ENCODE measurements at regions not wholly inside any gene's neighbourhood (a gene's known extent, or its start where the extent isn't known, plus 50 kb on each side); places are given as distances from the start of the nearest gene placed in this dataset.

- DNase-seq, result no peak
Observed at GRCh38 chr7:46522354-46522906, 601.4 kb upstream of the IGFBP3 start.

GRCh38 chr7:46518713-46519112, 597.6 kb upstream of the IGFBP3 start:
- DNase-seq, result no peak

DNA sequence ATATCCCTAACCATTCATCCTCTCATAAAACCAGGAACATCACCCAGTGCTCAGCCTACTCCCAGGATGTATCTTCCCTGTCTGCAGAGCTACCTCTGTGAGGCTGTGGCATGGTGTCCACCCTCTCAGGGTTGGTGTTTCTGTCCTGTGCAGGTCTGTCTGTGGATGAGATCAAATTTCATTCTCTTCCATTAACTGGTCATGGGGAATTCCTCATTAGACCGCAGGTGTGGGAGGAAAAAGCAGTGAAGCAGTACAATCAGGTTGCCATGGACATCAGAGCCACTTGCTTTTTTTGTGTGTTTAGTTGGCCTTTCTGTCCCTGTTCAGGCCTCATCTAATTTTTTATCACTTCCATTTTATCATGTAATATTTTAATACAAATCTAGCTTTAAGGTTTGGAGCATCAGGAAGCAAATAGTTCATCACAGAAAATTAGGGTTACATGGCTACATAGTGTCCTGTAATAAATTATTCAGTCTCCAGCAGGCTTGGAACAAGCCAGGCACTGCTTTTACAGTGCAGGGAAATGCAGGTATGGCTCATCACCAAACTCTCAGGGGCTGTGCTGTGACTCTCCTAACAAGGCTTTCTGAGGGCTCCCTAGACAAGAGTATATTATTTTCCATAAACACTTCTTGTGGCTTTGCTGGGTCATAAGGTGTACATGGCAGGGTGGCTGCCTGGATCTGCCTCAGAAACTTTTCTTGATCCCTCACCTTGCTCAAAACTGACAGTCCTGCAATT, 594.9 kb upstream of the IGFBP3 start:
- DNase-seq, result no peak

GRCh38 chr7:46513447-46513848, 592.4 kb upstream of the IGFBP3 start:
- no peak for DNase-seq

GRCh38 chr7:46512891-46513413, 591.9 kb upstream of the IGFBP3 start:
- DNase-seq, result no peak

DNA sequence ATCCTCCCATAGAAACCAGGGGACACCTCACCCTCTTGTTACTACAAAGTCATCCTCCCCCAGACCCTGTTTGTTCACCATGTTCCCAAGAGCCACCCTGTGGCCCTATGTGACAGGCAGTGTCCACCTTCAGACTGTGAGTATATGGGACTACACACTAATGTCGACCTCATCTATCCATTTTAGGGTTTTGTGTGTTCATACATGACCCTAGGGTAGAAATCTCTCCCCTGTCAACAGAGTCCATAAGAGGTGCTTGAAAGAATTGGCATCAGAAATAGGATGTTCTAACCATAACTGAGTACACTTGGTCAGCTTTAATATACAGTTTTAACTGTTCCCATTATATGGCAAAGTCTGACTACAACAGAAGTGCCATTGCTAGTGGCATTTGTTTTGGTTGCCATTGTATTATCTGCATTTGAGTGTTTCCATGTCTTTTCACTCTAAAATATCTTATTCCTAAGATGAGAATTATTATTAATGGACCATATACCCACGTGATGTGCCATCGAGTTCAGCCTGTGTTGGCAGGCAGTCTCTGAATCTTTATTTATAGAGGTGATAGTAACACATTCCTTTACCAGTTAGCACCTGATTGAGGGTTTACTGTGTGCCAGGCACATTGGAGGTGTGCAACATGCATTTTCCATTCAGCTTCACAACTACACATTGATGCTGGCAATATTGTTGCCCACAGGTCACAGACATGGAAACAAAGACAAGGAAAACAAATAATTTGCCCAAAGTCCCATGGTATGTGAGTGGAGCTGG, 590.6 kb upstream of the IGFBP3 start:
- DNase-seq, result no peak

- DNase-seq, result no peak
Observed at GRCh38 chr7:46508583-46508982, 587.5 kb upstream of the IGFBP3 start.

DNA sequence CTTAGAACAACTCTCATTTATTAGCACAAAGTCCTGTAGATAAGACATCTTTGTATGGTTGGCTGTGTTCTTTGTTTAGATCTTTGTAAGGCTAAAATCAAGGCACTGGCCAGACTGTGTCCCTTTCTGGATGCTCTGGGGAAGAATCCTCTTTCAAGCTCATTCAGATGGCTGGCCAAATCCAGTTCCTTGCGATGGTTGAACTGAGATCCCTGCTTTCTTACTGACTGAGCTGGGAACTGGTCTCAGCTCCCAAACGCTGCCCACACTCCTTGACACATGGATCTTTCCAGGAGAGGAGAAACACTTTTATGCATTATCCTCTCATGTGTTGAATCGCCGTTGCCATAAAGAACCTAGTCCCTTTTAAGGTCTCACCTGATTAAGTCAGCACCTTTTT, 586.5 kb upstream of the IGFBP3 start:
- no peak for DNase-seq

GRCh38 chr7:46494441-46494840, 573.4 kb upstream of the IGFBP3 start:
- no peak for DNase-seq

DNA sequence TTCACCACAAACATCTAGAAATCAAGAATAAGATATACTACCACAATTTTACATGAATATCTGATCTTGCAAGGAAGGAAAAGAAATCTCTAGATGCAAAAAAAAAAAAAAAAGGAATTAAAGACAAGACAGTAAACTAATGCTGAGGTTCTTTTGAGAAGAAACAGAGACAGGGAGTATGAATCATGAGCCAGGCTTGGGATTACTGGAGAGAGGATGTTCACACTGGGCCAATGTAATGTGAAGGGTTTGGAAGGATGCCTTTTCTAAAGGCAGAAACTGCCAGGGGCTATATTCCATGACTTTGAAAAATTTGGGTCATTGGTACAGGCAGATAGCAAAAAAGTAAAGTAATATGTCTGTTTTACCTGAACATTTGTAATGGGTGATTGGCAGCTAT, 573.0 kb upstream of the IGFBP3 start:
- DNase-seq, result no peak

DNA sequence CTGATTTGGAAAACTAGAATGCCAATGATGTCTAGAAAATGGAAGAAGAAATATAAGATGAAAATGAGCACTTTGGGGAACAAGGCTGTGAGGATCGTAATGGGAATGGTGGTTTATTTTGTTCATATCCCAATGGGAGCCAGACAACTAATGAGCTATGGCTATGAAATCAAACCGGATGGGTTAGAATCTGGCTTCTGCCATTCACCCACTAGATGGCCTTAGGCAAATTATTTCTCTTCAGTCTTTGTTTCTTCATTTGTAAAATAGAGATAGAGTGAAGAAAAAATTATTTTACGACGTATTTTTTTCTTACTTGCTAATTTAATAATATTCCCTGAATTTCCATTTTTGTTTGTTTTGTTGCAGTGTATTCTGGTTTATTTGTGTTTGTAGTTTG, 572.1 kb upstream of the IGFBP3 start:
- DNase-seq, result no peak

GRCh38 chr7:46492466-46492865, 571.4 kb upstream of the IGFBP3 start:
- DNase-seq, result no peak

DNA sequence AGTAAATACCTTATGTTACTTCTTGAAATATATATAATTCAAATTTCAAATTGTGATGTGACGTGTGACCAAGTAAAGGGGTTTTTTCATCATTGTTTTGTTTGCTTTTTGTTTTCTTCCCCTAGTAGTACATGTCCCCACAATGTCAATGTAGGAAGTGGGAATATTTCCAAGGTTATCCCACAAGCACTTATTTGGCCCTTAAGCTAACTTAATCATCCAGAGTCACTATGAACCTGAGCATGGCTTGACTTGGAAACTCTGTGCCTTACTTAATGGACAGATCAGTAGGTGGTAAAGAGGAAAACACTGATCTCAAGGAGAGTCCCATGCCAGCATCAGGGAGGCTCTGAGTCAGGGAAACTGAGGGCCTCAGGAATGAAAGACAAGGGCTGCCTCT, 569.3 kb upstream of the IGFBP3 start:
- no peak for DNase-seq

DNA sequence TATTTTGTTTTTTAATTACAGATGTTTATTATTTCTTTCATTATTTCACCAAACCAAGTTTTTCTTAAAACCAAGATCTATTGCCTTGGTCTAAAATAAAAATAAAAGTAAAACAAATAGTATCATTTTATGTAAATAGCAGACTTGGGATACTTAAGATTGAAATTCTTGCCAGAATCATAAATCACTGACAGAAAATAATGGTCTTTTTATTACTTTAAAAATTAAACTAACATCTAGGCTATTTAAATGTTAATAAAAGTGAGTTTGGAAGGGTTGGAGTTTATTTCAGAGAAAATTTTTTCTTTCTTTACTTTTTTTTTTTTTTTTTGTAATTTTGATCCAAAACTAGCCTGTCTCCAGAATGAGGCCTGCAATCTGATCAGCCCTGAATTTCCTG, 568.0 kb upstream of the IGFBP3 start:
- DNase-seq, result no peak

DNA sequence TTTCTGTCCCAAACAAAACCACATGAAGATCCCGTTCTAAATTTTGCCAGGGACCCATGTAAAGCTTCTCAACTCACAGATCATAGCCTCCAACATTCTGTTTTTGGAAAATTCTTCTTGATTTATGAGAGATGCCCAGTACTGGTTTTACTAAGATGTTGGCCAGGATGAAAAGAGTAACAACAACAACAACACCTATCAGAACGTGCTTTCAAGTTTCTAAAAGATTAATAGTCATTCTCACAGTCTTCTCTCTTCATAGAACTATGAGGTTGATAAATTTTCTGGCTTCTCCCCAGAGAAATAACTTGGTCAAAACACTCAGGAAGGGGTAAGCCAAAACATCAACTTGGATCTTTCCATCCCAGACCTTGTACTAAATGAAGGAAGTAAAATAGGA, 567.5 kb upstream of the IGFBP3 start:
- DNase-seq, result no peak

DNA sequence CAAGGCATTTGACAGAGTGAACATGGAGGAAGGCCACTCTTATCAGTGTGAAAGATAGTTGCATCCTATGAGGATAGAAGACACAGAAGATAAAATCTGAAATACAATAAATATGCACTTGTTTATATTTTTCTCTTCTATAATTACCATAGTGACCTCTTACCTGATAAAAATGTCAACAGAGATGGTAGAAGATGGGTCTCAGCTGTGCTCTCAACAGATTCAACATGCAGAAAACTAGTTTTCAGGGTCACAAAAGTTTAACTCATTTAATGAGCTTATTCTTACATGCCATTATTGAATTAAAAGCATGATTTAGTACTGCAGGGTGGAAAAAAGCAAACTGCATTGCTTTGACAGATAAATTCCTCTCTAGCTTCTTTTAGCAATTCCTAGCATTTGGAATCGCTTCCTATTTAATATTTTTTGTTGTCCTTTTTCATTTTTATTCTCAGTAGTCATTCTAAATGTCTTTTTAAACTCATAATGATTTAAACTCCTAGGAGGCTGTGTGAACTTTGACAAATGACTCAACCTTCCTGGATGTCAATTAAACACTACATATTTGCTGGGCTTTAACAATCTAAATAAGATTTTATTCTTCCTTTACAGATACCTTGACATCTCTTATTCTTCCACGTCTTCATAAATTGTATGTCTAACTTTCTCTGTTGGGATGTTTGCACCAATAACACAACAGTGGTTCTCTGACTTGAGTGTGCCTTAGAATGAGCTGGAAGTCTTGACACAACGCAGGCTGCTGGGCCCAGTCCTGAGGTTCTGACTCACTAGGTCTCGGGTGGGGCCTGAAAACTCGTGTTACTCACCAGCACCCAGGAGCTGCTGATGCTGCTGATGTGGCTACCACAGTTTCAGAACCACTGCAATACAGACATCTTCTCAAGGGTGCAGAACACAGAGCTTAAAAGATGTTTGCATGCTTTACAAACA, 565.5 kb upstream of the IGFBP3 start:
- DNase-seq, result no peak

- DNase-seq, result no peak
Observed at GRCh38 chr7:46485481-46486065, 564.5 kb upstream of the IGFBP3 start.

GRCh38 chr7:46484906-46485305, 563.8 kb upstream of the IGFBP3 start:
- DNase-seq, result no peak

DNA sequence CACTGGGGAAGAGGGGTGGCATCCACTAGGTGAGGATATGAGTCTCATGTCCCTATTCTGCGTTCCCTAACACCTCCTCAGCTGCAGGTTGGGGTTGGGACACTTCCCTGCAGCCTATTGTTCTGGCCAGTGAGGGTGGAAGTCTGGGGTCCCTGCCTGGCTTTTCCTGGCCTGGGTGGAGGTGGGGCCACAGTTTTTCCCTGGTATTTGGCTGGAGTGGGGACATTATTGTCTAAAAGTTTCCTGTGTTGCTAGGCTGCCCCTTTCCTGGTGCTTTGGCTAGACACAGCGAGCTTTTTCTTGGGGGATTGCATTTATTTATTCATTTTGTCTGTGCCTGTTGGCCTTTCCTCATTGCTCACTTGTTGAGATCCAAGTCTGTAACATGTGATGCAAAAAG, 559.5 kb upstream of the IGFBP3 start:
- no peak for DNase-seq

DNA sequence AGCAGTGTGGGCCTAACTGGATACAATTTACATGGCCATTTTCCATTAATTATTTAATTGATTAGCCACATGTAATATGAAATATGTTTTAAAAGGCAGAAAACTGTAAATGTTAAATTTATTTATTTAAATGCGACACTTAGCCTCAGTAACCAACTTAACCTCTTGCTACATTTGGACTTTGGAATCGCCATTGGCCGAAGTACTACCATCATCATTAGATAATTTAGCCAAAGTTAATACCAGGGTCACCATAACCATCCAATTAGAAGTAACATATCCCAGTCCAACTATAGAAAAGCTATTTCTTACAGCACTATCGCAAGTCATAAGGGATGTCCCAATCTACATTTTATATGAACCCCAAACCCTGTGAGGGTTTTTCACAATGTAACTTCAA, 558.6 kb upstream of the IGFBP3 start:
- no peak for DNase-seq

DNA sequence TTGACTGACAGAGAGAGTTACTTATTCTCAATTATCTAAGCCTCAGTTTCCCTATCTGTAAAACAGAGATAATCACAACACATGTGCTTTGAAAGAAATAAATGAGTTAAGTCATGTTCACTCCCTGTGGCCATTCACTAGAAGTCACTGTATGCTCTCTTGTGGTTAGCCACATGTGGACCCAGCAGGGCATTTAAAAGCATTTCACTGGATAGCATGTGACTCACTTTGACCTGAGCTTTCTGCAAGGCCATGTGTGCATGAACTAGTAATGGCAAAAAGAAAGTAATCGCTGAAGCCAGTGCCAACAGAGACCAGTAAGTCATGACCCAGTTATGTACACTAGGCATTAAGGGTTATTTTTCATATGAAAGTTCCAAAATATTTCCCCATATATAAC, 557.0 kb upstream of the IGFBP3 start:
- DNase-seq, result no peak

DNA sequence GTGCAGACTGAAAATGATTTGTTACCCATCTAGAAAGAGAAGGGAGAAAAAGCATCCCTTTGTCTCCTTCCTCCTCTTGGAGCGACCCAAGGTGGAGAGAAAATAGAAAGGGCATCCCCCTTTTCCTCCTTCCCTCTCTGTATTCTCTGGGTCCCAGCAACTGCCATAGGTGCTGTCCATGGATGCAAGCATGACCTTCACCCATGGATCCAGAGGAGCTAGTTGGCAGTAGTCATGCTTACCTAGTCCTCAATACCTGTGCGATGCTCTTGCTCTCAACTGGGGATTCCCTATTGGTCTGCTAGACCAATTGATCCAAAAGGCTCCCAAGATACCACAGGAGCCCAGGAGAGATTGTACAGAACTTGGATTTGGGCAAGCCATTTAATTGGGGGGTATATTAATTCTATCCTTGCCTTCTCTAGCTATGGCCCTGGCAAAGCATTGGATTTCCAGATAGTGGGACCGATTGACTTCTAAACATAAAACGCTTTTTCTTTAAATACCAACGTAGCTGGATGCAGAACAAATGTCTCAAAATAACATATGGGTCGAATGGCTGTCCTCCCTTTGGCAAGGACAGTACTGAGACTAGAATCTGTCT, 547.8 kb upstream of the IGFBP3 start:
- no peak for DNase-seq
